Liver (tissue), 8 donors: ENCODE measurements at regions not wholly inside any gene's neighbourhood (a gene's known extent, or its start where the extent isn't known, plus 50 kb on each side); places are given as distances from the start of the nearest gene placed in this dataset.

ENCODE experiments used
- DNase-seq: peaks from one replicate; pipeline ENCODE4 v3.0.0-alpha.2; 2017; ENCODE audit warnings: low spot score
- H3K27ac ChIP-seq, 2 donors: one replicate each; pipeline ENCODE4 v1.7.0; 2013; ENCODE audit warnings: inconsistent platforms in 2 of 2, low read length in 2 of 2, control low read depth in 1 of 2, low read depth in 1 of 2, mild to moderate bottlenecking in 1 of 2
- H3K27me3 ChIP-seq, 4 donors: one replicate each; pipeline versions ENCODE4 v1.6.1 to v1.7.0; 2013; ENCODE audit warnings: low read length in 3 of 4, inconsistent platforms in 1 of 4, mild to moderate bottlenecking in 1 of 4, moderate library complexity in 1 of 4; ENCODE audit not compliant: control insufficient read depth in 4 of 4, insufficient read depth in 4 of 4
- H3K36me3 ChIP-seq, 4 donors: one replicate each; pipeline versions ENCODE4 v1.6.1 to v1.7.0; 2013; ENCODE audit warnings: low read length in 3 of 4, mild to moderate bottlenecking in 3 of 4, low read depth in 1 of 4, moderate library complexity in 1 of 4; ENCODE audit not compliant: control insufficient read depth in 4 of 4, insufficient read depth in 3 of 4
- H3K4me1 ChIP-seq, 4 donors: one replicate each; pipeline versions ENCODE4 v1.6.1 to v1.7.0; 2013; ENCODE audit warnings: low read length in 3 of 4, mild to moderate bottlenecking in 3 of 4, moderate library complexity in 1 of 4; ENCODE audit not compliant: control insufficient read depth in 4 of 4, insufficient read depth in 4 of 4
- H3K4me3 ChIP-seq, 3 donors: one replicate each; pipeline versions ENCODE4 v1.6.1 to v1.7.0; 2013; ENCODE audit warnings: low read length in 3 of 3, control low read depth in 1 of 3, low read depth in 1 of 3, mild to moderate bottlenecking in 1 of 3
- H3K9ac ChIP-seq, 2 donors: one replicate each; pipeline ENCODE4 v1.7.0; 2013; ENCODE audit warnings: low read length in 2 of 2, mild to moderate bottlenecking in 2 of 2, moderate library complexity in 2 of 2, control low read depth in 1 of 2, low read depth in 1 of 2
- H3K9me3 ChIP-seq, 4 donors: one replicate each; pipeline versions ENCODE4 v1.6.1 to v1.7.0; 2013; ENCODE audit warnings: low read length in 3 of 4; ENCODE audit not compliant: control insufficient read depth in 4 of 4
- ATF3 ChIP-seq: IDR thresholded peaks from 2 replicates; pipeline ENCODE4 v1.6.1; 2016; ENCODE audit warnings: antibody characterized with exemption
- CTCF ChIP-seq: fragments of 150-350 bp; IDR thresholded peaks from 2 replicates; pipeline ENCODE4 v1.5.1; 2017; ENCODE audit warnings: improper control_type of control experiment, low read depth, low read length; ENCODE audit not compliant: missing input control
- EGR1 ChIP-seq, 2 donors: IDR thresholded peaks; 2 replicates each; pipeline ENCODE4 v1.6.1; 2016 to 2018; ENCODE audit warnings: antibody characterized with exemption in 2 of 2, low read depth in 2 of 2
- FOXA1 ChIP-seq: IDR thresholded peaks from 2 replicates; pipeline ENCODE4 v1.6.1; 2016; ENCODE audit warnings: antibody characterized with exemption
- FOXA2 ChIP-seq: IDR thresholded peaks from 2 replicates; pipeline ENCODE4 v1.6.1; 2016; ENCODE audit warnings: antibody characterized with exemption
- GABPA ChIP-seq, 2 donors: IDR thresholded peaks in 1 of 2; conservative IDR thresholded peaks in 1 of 2; 2 replicates each; pipeline ENCODE4 v1.6.1; 2016; ENCODE audit warnings: antibody characterized with exemption in 2 of 2, mild to moderate bottlenecking in 1 of 2, moderate library complexity in 1 of 2
- HNF4A ChIP-seq, 2 donors: conservative IDR thresholded peaks; 2 replicates each; pipeline ENCODE4 v1.6.1; 2016; ENCODE audit warnings: antibody characterized with exemption in 2 of 2, mild to moderate bottlenecking in 2 of 2
- HNF4G ChIP-seq: IDR thresholded peaks from 2 replicates; pipeline ENCODE4 v1.6.1; 2016; ENCODE audit warnings: antibody characterized with exemption
- JUND ChIP-seq, 2 donors: IDR thresholded peaks; 2 replicates each; pipeline ENCODE4 v1.6.1; 2016; ENCODE audit warnings: antibody characterized with exemption in 2 of 2
- NR2F2 ChIP-seq: IDR thresholded peaks from 2 replicates; pipeline ENCODE4 v1.6.1; 2016; ENCODE audit warnings: antibody characterized with exemption
- RAD21 ChIP-seq, 2 donors: IDR thresholded peaks; 2 replicates each; pipeline ENCODE4 v1.6.1; 2016; ENCODE audit warnings: antibody characterized with exemption in 2 of 2, mild to moderate bottlenecking in 2 of 2
- REST ChIP-seq: IDR thresholded peaks from 2 replicates; pipeline ENCODE4 v1.6.1; 2016; ENCODE audit warnings: antibody characterized with exemption, mild to moderate bottlenecking
- RXRA ChIP-seq, 2 donors: IDR thresholded peaks; 2 replicates each; pipeline ENCODE4 v1.6.1; 2017 to 2018; ENCODE audit warnings: antibody characterized with exemption in 2 of 2, mild to moderate bottlenecking in 1 of 2
- SP1 ChIP-seq: IDR thresholded peaks from 2 replicates; pipeline ENCODE4 v1.6.1; 2018; ENCODE audit warnings: antibody characterized with exemption, mild to moderate bottlenecking
- TAF1 ChIP-seq: conservative IDR thresholded peaks from 2 replicates; pipeline ENCODE4 v1.6.1; 2016; ENCODE audit warnings: antibody characterized with exemption, mild to moderate bottlenecking
- YY1 ChIP-seq: IDR thresholded peaks from 2 replicates; pipeline ENCODE4 v1.6.1; 2016; ENCODE audit warnings: antibody characterized with exemption, mild to moderate bottlenecking
- ZBTB33 ChIP-seq: IDR thresholded peaks from 2 replicates; pipeline ENCODE4 v1.6.1; 2016; ENCODE audit warnings: antibody characterized with exemption
- WGBS: extraction: QIAGEN DNeasy Blood & Tissue Kit; methylation state at CpG from one replicate; pipeline ENCODE4 v1.1.7; 2013; 5-methylcytosine and 5-hydroxymethylcytosine counted together
- TF ChIP-seq, protein P1 (sequence below): IDR thresholded peaks from 2 replicates; pipeline ENCODE4 v1.6.1; 2016; ENCODE audit warnings: antibody characterized with exemption
- donor health status: healthy.
- donor health status: healthy.
- donor health status: healthy.
- donor health status: healthy.
- donor health status: healthy.

- H3K27me3 ChIP-seq = no peaks in the 10 kb centered on the region
- H3K36me3 ChIP-seq = no peaks in the 10 kb centered on the region
- H3K4me3 ChIP-seq = no peak overlapping the region
- H3K9ac ChIP-seq = no peak overlapping the region
- H3K4me1 ChIP-seq = no peaks in the 10 kb centered on the region
- no peak overlapping the region for H3K27ac ChIP-seq
- WGBS = 94% methylated on average over 2 of the region's 2 CpGs
- no peaks in the 10 kb centered on the region for H3K9me3 ChIP-seq
- TF ChIP-seq EGR1 (IDR thresholded peaks at IDR 0.05; ENCODE audit: low read depth in 2 of 2) (no peak), JUND (IDR thresholded peaks at IDR 0.05) (no peak), ZBTB33 (no peak), NR2F2 (no peak), SP1 (no peak), TAF1 (no peak), RAD21 (IDR thresholded peaks at IDR 0.05) (no peak), FOXA2 (no peak), YY1 (no peak), GABPA (IDR thresholded peaks at IDR 0.05 in 1 of 2, conservative IDR thresholded peaks at IDR 0.05 in 1 of 2) (no peak), HNF4A (conservative IDR thresholded peaks at IDR 0.05) (no peak), REST (no peak), ATF3 (no peak), HNF4G (no peak), RXRA (IDR thresholded peaks at IDR 0.05) (no peak), FOXA1 (no peak)
- TF ChIP-seq, protein P1, sequence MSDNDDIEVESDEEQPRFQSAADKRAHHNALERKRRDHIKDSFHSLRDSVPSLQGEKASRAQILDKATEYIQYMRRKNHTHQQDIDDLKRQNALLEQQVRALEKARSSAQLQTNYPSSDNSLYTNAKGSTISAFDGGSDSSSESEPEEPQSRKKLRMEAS = no peak
- DNase-seq = no peak
Measured at GRCh38 chr5:96280946-96281393, 152.1 kb downstream of the PCSK1 start.

- peaks cover 0 to 6% (median under 1%) of the 10 kb centered on the region in 4 donors for H3K4me1 ChIP-seq
- no peak overlapping the region for H3K9ac ChIP-seq
- no peaks in the 10 kb centered on the region for H3K9me3 ChIP-seq
- H3K4me3 ChIP-seq = no peak overlapping the region
- TF ChIP-seq HNF4G = no peak
- TF ChIP-seq CTCF = no peak
- TF ChIP-seq ATF3 = no peak
- TF ChIP-seq RXRA (IDR thresholded peaks at IDR 0.05) = no peak
- no peak for TF ChIP-seq FOXA2
- TF ChIP-seq SP1 = no peak
- TF ChIP-seq FOXA1 = no peak
- no peak for TF ChIP-seq EGR1 (IDR thresholded peaks at IDR 0.05; ENCODE audit: low read depth in 2 of 2)
- H3K27ac ChIP-seq = no peak overlapping the region
- H3K27me3 ChIP-seq = no peaks in the 10 kb centered on the region
- no peak for DNase-seq
- no peaks in the 10 kb centered on the region for H3K36me3 ChIP-seq
- 89% methylated on average over 6 of the region's 6 CpGs for WGBS
Measured at GRCh38 chr5:96279801-96280542, 153.1 kb downstream of the PCSK1 start.
